Neural crest cell (in vitro differentiated cells): ENCODE measurements at regions not wholly inside any gene's neighbourhood (a gene's known extent, or its start where the extent isn't known, plus 50 kb on each side); places are given as distances from the start of the nearest gene placed in this dataset.

Experiments
- DNase-seq: peaks from one replicate; pipeline ENCODE4 v3.0.0; 2021; ENCODE audit warnings: low read depth, mixed read lengths, low spot score
- H3K27ac Mint-ChIP-seq: one replicate; pipeline ENCODE4 v1.8.0; 2021; ENCODE audit warnings: mild to moderate bottlenecking, mixed read lengths; ENCODE audit not compliant: unreplicated experiment
- H3K27me3 Mint-ChIP-seq: 2 replicates; pipeline ENCODE4 v1.8.0; 2021; ENCODE audit warnings: low read depth, mild to moderate bottlenecking, mixed read lengths
- H3K36me3 Mint-ChIP-seq: 2 replicates; pipeline ENCODE4 v1.8.0; 2021; ENCODE audit warnings: low read depth, mild to moderate bottlenecking, mixed read lengths
- H3K4me1 Mint-ChIP-seq: 2 replicates; pipeline ENCODE4 v1.8.0; 2021; ENCODE audit warnings: mixed read lengths
- H3K4me3 Mint-ChIP-seq: one replicate; pipeline ENCODE4 v1.8.0; 2021; ENCODE audit warnings: mild to moderate bottlenecking, mixed read lengths
- H3K9me3 Mint-ChIP-seq: 2 replicates; pipeline ENCODE4 v1.8.0; 2021; ENCODE audit warnings: mixed read lengths
- CTCF ChIP-seq: fragments of 200-600 bp; sonication (generic); conservative IDR thresholded peaks from 2 replicates; pipeline ENCODE4 v1.5.0; 2021; ENCODE audit warnings: antibody characterized with exemption, mild to moderate bottlenecking

- Mint-ChIP-seq H3K36me3 (no peaks in the 10 kb centered on the region), H3K27me3 (no peaks in the 10 kb centered on the region), H3K4me1 (no peaks in the 10 kb centered on the region), H3K4me3 (no peak overlapping the region), H3K27ac (no peak overlapping the region), H3K9me3 (peaks cover 2% of the 10 kb centered on the region)
- no peak for TF ChIP-seq CTCF
- DNase-seq: no peak
These were observed 1040.7 kb upstream of the ADGRB3 start for GRCh38 chr6:67594366-67594765.

- no peak overlapping the region for H3K27ac Mint-ChIP-seq
- DNase-seq: no peak
- peaks cover 3% of the 10 kb centered on the region for H3K9me3 Mint-ChIP-seq
- TF ChIP-seq CTCF: no peak
- no peak overlapping the region for H3K4me3 Mint-ChIP-seq
- no peaks in the 10 kb centered on the region for H3K27me3 Mint-ChIP-seq
- H3K4me1 Mint-ChIP-seq: no peaks in the 10 kb centered on the region
- H3K36me3 Mint-ChIP-seq: no peaks in the 10 kb centered on the region
These were observed 1041.8 kb upstream of the ADGRB3 start for GRCh38 chr6:67593247-67593646.

- DNase-seq: no peak
- H3K27ac Mint-ChIP-seq: no peak overlapping the region
- TF ChIP-seq CTCF: no peak
- H3K36me3 Mint-ChIP-seq: no peaks in the 10 kb centered on the region
- H3K9me3 Mint-ChIP-seq: peaks cover 4% of the 10 kb centered on the region
- H3K27me3 Mint-ChIP-seq: no peaks in the 10 kb centered on the region
- no peak overlapping the region for H3K4me3 Mint-ChIP-seq
- H3K4me1 Mint-ChIP-seq: no peaks in the 10 kb centered on the region
These were observed 1043.2 kb upstream of the ADGRB3 start for GRCh38 chr6:67591910-67592309.

GRCh38 chr6:67567842-67568241 lies 1067.2 kb upstream of the ADGRB3 start:
- no peak for DNase-seq
- no peaks in the 10 kb centered on the region for H3K27me3 Mint-ChIP-seq
- H3K4me1 Mint-ChIP-seq: no peaks in the 10 kb centered on the region
- no peak overlapping the region for H3K27ac Mint-ChIP-seq
- H3K9me3 Mint-ChIP-seq: peaks cover 6% of the 10 kb centered on the region
- no peak overlapping the region for H3K4me3 Mint-ChIP-seq
- no peaks in the 10 kb centered on the region for H3K36me3 Mint-ChIP-seq
- no peak for TF ChIP-seq CTCF

GRCh38 chr6:67563671-67564070 lies 1071.4 kb upstream of the ADGRB3 start:
- no peaks in the 10 kb centered on the region for H3K4me1 Mint-ChIP-seq
- H3K27ac Mint-ChIP-seq: no peak overlapping the region
- H3K4me3 Mint-ChIP-seq: no peak overlapping the region
- H3K9me3 Mint-ChIP-seq: no peaks in the 10 kb centered on the region
- H3K36me3 Mint-ChIP-seq: no peaks in the 10 kb centered on the region
- no peaks in the 10 kb centered on the region for H3K27me3 Mint-ChIP-seq
- no peak for DNase-seq
- no peak for TF ChIP-seq CTCF

GRCh38 chr6:67560068-67560467 lies 1075.0 kb upstream of the ADGRB3 start:
- TF ChIP-seq CTCF: no peak
- H3K27ac Mint-ChIP-seq: no peak overlapping the region

More at GRCh38 chr6:67560068-67560467, 1075.0 kb upstream of the ADGRB3 start:
- H3K4me1 Mint-ChIP-seq: no peaks in the 10 kb centered on the region
- peaks cover 6% of the 10 kb centered on the region for H3K9me3 Mint-ChIP-seq
- H3K36me3 Mint-ChIP-seq: no peaks in the 10 kb centered on the region
- no peak for DNase-seq
- no peak overlapping the region for H3K4me3 Mint-ChIP-seq
- no peaks in the 10 kb centered on the region for H3K27me3 Mint-ChIP-seq
